Parathyroid adenoma (tissue), 2 donors: ENCODE measurements at regions not wholly inside any gene's neighbourhood (a gene's known extent, or its start where the extent isn't known, plus 50 kb on each side); places are given as distances from the start of the nearest gene placed in this dataset.

Experiments
- H2AFZ ChIP-seq: fragments of 300-600 bp; sonication (generic); one replicate; pipeline ENCODE4 v1.7.0; 2017; ENCODE audit warnings: antibody characterized with exemption, mild to moderate bottlenecking
- H3K27ac ChIP-seq: fragments of 300-600 bp; sonication (generic); one replicate; pipeline ENCODE4 v1.7.0; 2017
- H3K27me3 ChIP-seq: fragments of 300-600 bp; sonication (generic); one replicate; pipeline ENCODE4 v1.7.0; 2017; ENCODE audit warnings: low read length; ENCODE audit not compliant: control insufficient read depth, insufficient read depth
- H3K36me3 ChIP-seq: fragments of 300-600 bp; sonication (generic); one replicate; pipeline ENCODE4 v1.7.0; 2017; ENCODE audit warnings: low read length; ENCODE audit not compliant: control insufficient read depth, insufficient read depth
- H3K4me1 ChIP-seq: fragments of 300-600 bp; sonication (generic); one replicate; pipeline ENCODE4 v1.7.0; 2017; ENCODE audit warnings: control low read depth
- H3K4me2 ChIP-seq: fragments of 300-600 bp; sonication (generic); one replicate; pipeline ENCODE4 v1.7.0; 2017; ENCODE audit warnings: low read length
- H3K4me3 ChIP-seq: fragments of 300-600 bp; sonication (generic); one replicate; pipeline ENCODE4 v1.7.0; 2017; ENCODE audit warnings: low read depth, low read length
- H3K79me2 ChIP-seq: fragments of 300-600 bp; sonication (generic); one replicate; pipeline ENCODE4 v1.7.0; 2017; ENCODE audit warnings: control low read depth
- H3K9ac ChIP-seq: fragments of 300-600 bp; sonication (generic); one replicate; pipeline ENCODE4 v1.7.0; 2017; ENCODE audit warnings: mild to moderate bottlenecking
- H3K9me3 ChIP-seq: fragments of 300-600 bp; sonication (generic); one replicate; pipeline ENCODE4 v1.7.0; 2017; ENCODE audit warnings: low read length; ENCODE audit not compliant: control insufficient read depth
- CTCF ChIP-seq: fragments of 300-600 bp; sonication (generic); IDR thresholded peaks from one replicate; pipeline ENCODE4 v1.7.0; 2017; ENCODE audit warnings: antibody characterized with exemption, mild to moderate bottlenecking
- donor health status: primary hyperparathyroidism.

- H3K27ac ChIP-seq = no peak overlapping the region
These were observed 368.9 kb downstream of the RPS24 start for GRCh38 chr10:78402591-78402990.

GRCh38 chr10:78403781-78404180 lies 370.1 kb downstream of the RPS24 start:
- TF ChIP-seq CTCF = no peak
- Histone ChIP-seq H3K36me3 (no peaks in the 10 kb centered on the region), H3K4me2 (no peak overlapping the region), H3K4me1 (peaks cover 14% of the 10 kb centered on the region), H3K4me3 (no peak overlapping the region), H3K27me3 (no peaks in the 10 kb centered on the region), H3K79me2 (no peaks in the 10 kb centered on the region), H3K9me3 (no peaks in the 10 kb centered on the region), H3K27ac (no peak overlapping the region), H2AFZ (no peak overlapping the region), H3K9ac (no peak overlapping the region)

More at GRCh38 chr10:78402591-78402990, 368.9 kb downstream of the RPS24 start:
- H3K36me3 ChIP-seq = no peaks in the 10 kb centered on the region
- H3K9ac ChIP-seq = no peak overlapping the region
- H3K27me3 ChIP-seq = no peaks in the 10 kb centered on the region
- TF ChIP-seq CTCF = no peak
- H3K9me3 ChIP-seq = no peaks in the 10 kb centered on the region
- no peak overlapping the region for H3K4me2 ChIP-seq
- no peak overlapping the region for H2AFZ ChIP-seq
- H3K4me1 ChIP-seq = peaks cover 3% of the 10 kb centered on the region
- H3K79me2 ChIP-seq = no peaks in the 10 kb centered on the region
- H3K4me3 ChIP-seq = no peak overlapping the region

GRCh38 chr10:78404296-78404695 lies 370.6 kb downstream of the RPS24 start:
- TF ChIP-seq CTCF = no peak
- no peaks in the 10 kb centered on the region for H3K27me3 ChIP-seq
- no peak overlapping the region for H3K4me2 ChIP-seq
- no peak overlapping the region for H3K4me3 ChIP-seq
- no peak overlapping the region for H3K27ac ChIP-seq
- no peak overlapping the region for H2AFZ ChIP-seq
- H3K9me3 ChIP-seq = no peaks in the 10 kb centered on the region
- H3K4me1 ChIP-seq = peaks cover 18% of the 10 kb centered on the region
- H3K36me3 ChIP-seq = no peaks in the 10 kb centered on the region
- no peak overlapping the region for H3K9ac ChIP-seq
- H3K79me2 ChIP-seq = no peaks in the 10 kb centered on the region

- Histone ChIP-seq H3K79me2 (no peaks in the 10 kb centered on the region), H3K27me3 (no peaks in the 10 kb centered on the region)
- TF ChIP-seq CTCF = no peak
These were observed 371.6 kb downstream of the RPS24 start for GRCh38 chr10:78405231-78405630.

GRCh38 chr10:78405736-78406135 lies 372.1 kb downstream of the RPS24 start:
- no peak for TF ChIP-seq CTCF
- Histone ChIP-seq H3K4me2 (no peak overlapping the region), H3K4me3 (no peak overlapping the region), H3K27me3 (no peaks in the 10 kb centered on the region), H2AFZ (no peak overlapping the region), H3K36me3 (no peaks in the 10 kb centered on the region), H3K27ac (no peak overlapping the region), H3K9ac (no peak overlapping the region), H3K79me2 (no peaks in the 10 kb centered on the region), H3K9me3 (no peaks in the 10 kb centered on the region), H3K4me1 (peaks cover 18% of the 10 kb centered on the region)

More at GRCh38 chr10:78405231-78405630, 371.6 kb downstream of the RPS24 start:
- Histone ChIP-seq H3K36me3 (no peaks in the 10 kb centered on the region), H3K27ac (no peak overlapping the region), H3K4me3 (no peak overlapping the region), H2AFZ (no peak overlapping the region), H3K9ac (no peak overlapping the region), H3K4me1 (peaks cover 18% of the 10 kb centered on the region), H3K9me3 (no peaks in the 10 kb centered on the region), H3K4me2 (no peak overlapping the region)
